Endothelial cell of umbilical vein (primary cell): ENCODE measurements at regions not wholly inside any gene's neighbourhood (a gene's known extent, or its start where the extent isn't known, plus 50 kb on each side); places are given as distances from the start of the nearest gene placed in this dataset.

ENCODE experiments used
- CTCF ChIP-seq, 2 donors: IDR thresholded peaks; 1 replicate in 1 of 2; 2 replicates in 1 of 2; pipeline ENCODE4 v1.5.1; 2011; ENCODE audit warnings: low read length in 2 of 2, mild to moderate bottlenecking in 2 of 2, moderate library complexity in 2 of 2, control low read depth in 1 of 2, inconsistent platforms in 1 of 2, low read depth in 1 of 2; ENCODE audit not compliant: insufficient read depth in 1 of 2; ENCODE audit errors: extremely low read depth in 1 of 2
- EZH2 ChIP-seq: IDR thresholded peaks from 2 replicates; pipeline ENCODE4 v1.6.1; 2012; ENCODE audit warnings: borderline replicate concordance, low read depth, mild to moderate bottlenecking, moderate library complexity, low read length, inconsistent platforms; ENCODE audit not compliant: severe bottlenecking
- JUN ChIP-seq: IDR thresholded peaks from 2 replicates; pipeline ENCODE4 v1.6.1; 2011; ENCODE audit warnings: borderline replicate concordance, low read depth; ENCODE audit not compliant: insufficient read length, insufficient read depth
- MAX ChIP-seq: IDR thresholded peaks from 2 replicates; pipeline ENCODE4 v1.6.1; 2011; ENCODE audit not compliant: insufficient read depth, insufficient read length
- MYC ChIP-seq: IDR thresholded peaks from one replicate; pipeline ENCODE4 v1.6.1; 2011; ENCODE audit warnings: mild to moderate bottlenecking, low read depth, low read length
- POLR2A ChIP-seq: IDR thresholded peaks from 2 replicates; pipeline ENCODE4 v1.6.1; 2012; ENCODE audit warnings: low read depth, mild to moderate bottlenecking, control low read depth, low read length
- POLR2AphosphoS5 ChIP-seq: IDR thresholded peaks from 2 replicates; pipeline ENCODE4 v1.6.1; 2012; ENCODE audit warnings: low read depth, mild to moderate bottlenecking, control low read depth, low read length, moderate library complexity; ENCODE audit not compliant: insufficient read depth

GRCh38 chr6:62942000-62942399 lies 269.3 kb upstream of the FKBP1C start:
- TF ChIP-seq POLR2A (no peak), POLR2AphosphoS5 (no peak), CTCF (IDR thresholded peaks at IDR 0.05; ENCODE audit: extremely low read depth in 1 of 2, insufficient read depth in 1 of 2, low read depth in 1 of 2, low read length in 2 of 2) (no peak), MYC (no peak), EZH2 (no peak), MAX (no peak), JUN (no peak)
